Bronchial epithelial cell (primary cell): ENCODE measurements at regions not wholly inside any gene's neighbourhood (a gene's known extent, or its start where the extent isn't known, plus 50 kb on each side); places are given as distances from the start of the nearest gene placed in this dataset.

Experiments used
- DNase-seq: peaks from one replicate; pipeline ENCODE4 v3.0.0-alpha.2; 2010; ENCODE audit warnings: low read depth
- FAIRE-seq: peaks from 2 replicates; lab custom pipeline; 2011; peaks lifted over from hg19 to GRCh38; lab: Jason Lieb, UNC
- H3K27me3 ChIP-seq: 2 replicates; pipeline ENCODE4 v1.5.1; 2011; ENCODE audit warnings: low read length; ENCODE audit not compliant: control insufficient read depth, insufficient read depth
- H3K36me3 ChIP-seq: 2 replicates; pipeline ENCODE4 v1.5.1; 2011; ENCODE audit warnings: low read length; ENCODE audit not compliant: control insufficient read depth, insufficient read depth
- H3K4me3 ChIP-seq: 2 replicates; pipeline ENCODE4 v1.5.1; 2011; ENCODE audit warnings: mild to moderate bottlenecking, low read depth, low read length, control low read depth
- TF ChIP-seq, protein P1 (sequence below): IDR thresholded peaks from 2 replicates; pipeline ENCODE4 v1.5.1; 2011; ENCODE audit warnings: mild to moderate bottlenecking, moderate library complexity, low read length, control low read depth, inconsistent platforms; ENCODE audit not compliant: insufficient read depth, severe bottlenecking

DNA sequence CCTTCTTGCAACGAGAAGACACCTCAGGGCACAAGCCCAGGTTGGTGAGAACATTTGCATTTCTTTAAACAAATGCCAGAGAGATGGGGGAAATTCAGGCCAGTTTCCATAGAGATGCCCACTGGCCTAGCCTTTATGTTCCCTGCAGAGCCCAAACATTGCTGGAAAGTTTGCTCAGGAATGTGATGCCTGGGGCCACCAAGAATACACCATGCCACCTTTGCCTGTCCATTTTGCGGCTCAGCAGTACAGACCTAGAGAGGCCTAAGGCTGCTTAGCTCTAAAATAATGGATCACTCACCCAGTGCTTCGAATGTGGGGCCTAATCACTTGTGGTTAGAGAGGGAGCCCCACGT, 210.0 kb downstream of the RPLP1 start:
- FAIRE-seq (no peak), DNase-seq (no peak)
- Histone ChIP-seq H3K4me3 (no peak overlapping the region), H3K36me3 (no peaks in the 10 kb centered on the region), H3K27me3 (peaks cover 6% of the 10 kb centered on the region)
- TF ChIP-seq, protein P1, sequence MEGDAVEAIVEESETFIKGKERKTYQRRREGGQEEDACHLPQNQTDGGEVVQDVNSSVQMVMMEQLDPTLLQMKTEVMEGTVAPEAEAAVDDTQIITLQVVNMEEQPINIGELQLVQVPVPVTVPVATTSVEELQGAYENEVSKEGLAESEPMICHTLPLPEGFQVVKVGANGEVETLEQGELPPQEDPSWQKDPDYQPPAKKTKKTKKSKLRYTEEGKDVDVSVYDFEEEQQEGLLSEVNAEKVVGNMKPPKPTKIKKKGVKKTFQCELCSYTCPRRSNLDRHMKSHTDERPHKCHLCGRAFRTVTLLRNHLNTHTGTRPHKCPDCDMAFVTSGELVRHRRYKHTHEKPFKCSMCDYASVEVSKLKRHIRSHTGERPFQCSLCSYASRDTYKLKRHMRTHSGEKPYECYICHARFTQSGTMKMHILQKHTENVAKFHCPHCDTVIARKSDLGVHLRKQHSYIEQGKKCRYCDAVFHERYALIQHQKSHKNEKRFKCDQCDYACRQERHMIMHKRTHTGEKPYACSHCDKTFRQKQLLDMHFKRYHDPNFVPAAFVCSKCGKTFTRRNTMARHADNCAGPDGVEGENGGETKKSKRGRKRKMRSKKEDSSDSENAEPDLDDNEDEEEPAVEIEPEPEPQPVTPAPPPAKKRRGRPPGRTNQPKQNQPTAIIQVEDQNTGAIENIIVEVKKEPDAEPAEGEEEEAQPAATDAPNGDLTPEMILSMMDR: no peak

DNA sequence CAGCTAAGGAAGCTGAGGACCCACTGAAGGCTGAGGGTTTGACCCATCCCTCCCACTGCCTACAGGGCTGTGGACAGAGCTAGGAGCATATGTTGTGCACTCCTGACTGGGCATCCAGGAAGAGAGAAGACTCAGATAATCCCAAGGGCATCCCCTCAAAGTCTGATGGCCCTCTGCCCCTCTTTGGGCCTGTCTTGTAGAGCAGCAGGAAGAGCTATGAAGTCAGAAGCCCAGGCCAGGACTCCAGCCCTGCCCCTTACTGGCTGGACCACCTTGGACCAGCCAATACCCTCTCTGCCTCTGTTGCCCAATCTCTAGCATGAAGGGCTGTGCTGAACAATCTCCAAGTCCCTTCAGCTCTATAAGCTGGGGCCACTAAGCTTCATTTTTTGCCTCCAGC, 210.8 kb downstream of the RPLP1 start:
- FAIRE-seq (no peak), DNase-seq (no peak)
- Histone ChIP-seq H3K4me3 (no peak overlapping the region), H3K27me3 (peaks cover 9% of the 10 kb centered on the region), H3K36me3 (no peaks in the 10 kb centered on the region)
- TF ChIP-seq, protein P1: no peak

DNA sequence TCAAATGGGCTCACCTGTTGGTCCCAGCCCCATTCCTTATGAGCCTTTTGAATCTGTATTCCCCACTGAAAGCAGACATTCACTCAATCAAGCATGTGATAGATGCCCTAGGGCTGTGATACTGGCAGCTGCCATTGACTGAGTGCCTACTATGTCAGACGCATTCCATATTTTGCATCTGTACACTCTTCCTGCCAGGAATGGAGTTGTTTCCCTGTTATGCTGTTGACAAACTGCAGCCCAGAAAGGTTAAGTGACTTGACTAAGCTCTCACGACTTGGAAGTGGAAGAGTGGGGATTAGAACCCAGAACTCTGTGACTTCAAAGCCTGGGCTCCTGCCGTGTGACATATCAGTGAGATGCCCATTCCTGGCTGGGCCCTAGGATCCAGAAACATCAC, 211.4 kb downstream of the RPLP1 start:
- FAIRE-seq: no peak
- no peak for DNase-seq
- peaks cover 9% of the 10 kb centered on the region for H3K27me3 ChIP-seq
- H3K36me3 ChIP-seq: no peaks in the 10 kb centered on the region
- H3K4me3 ChIP-seq: no peak overlapping the region
- TF ChIP-seq, protein P1: no peak

DNA sequence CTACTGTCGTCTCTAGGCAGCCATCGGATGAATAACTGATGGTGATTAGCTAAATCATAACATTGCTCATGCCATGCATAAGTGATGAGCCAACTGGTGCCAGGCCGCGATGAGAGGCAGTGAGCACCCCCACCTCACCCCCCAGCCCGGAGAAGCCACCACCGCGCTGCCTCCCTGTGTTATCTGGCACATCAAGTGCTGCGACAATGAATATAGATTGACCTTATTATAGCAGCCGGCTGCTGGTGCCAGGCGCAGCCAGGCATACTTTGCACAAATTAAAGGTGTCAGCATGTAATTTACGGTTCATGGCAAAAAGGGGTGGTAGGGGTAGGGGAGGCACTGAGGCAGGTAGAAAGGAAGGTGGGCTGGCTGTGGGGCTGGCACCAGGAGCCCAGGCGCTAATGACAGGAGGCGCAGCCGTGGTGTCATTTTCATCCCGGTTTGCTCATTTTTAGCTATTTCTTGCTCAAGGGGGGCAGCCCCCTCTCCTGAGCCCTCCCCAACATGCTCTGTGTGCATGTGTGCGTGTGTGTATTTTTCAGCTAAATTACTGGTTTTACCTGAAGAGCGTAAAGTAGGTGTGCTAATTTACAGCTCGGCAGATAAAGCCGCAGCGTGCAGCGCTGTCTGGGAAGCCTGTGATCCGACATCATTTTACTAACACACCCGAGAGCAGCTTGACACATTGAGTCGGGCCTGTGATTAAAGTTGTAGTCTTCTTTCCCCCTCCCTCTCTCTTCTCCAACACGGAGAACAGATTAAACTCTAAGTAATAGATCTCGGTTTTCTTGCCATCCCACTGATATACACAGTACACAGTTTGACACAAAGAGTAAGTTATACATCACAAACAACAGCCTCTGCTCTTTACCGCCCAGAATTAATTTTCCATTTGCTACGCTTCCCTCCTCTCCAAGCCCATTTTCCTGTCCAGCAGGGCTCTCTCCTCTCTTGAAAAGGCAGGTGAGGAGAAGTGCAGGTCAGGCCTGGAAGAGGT, 212.3 kb downstream of the RPLP1 start:
- TF ChIP-seq, protein P1: no peak
- no peak for FAIRE-seq
- Histone ChIP-seq H3K36me3 (no peaks in the 10 kb centered on the region), H3K4me3 (no peak overlapping the region), H3K27me3 (peaks cover 9% of the 10 kb centered on the region)
- DNase-seq: no peak

DNA sequence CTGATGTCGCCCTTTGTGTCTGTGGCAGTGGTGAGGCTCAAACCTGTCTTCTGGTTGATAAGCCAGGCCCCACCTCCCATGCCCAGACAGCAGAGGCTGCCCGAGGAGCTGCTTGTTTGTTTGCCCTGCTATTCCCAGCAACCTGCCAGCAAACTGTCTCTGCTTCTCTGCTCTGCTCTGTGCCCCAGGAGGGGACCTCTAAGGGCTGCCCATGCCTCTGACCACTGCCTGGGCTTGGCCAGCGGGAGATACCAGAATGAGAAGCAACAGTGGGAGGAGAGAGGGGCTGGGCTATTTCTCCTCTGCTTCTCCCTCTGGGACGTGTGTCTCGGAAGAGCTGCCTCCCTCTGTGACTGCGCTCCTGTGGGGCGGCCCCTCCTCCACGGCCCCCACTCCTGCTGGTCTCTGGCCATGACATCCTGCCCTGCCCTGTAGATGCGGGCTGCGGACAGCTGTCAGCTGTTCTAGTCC, 213.1 kb downstream of the RPLP1 start:
- H3K27me3 ChIP-seq: peaks cover 12% of the 10 kb centered on the region

More for the DNA sequence above, 213.1 kb downstream of the RPLP1 start:
- Histone ChIP-seq H3K4me3 (no peak overlapping the region), H3K36me3 (no peaks in the 10 kb centered on the region)
- FAIRE-seq (no peak), DNase-seq (no peak)
- TF ChIP-seq, protein P1: no peak
